Psoas muscle (tissue), 7 donors: ENCODE measurements at regions not wholly inside any gene's neighbourhood (a gene's known extent, or its start where the extent isn't known, plus 50 kb on each side); places are given as distances from the start of the nearest gene placed in this dataset.

ENCODE experiments used
- ATAC-seq, 4 donors: fragments of 200-7000 bp; cut with Tn5 transposase; one replicate each; pipeline ENCODE4 v1.9.1; 2020; ENCODE audit warnings: moderate library complexity in 3 of 4, mild to moderate bottlenecking in 2 of 4
- DNase-seq, 2 donors: peaks; one replicate each; pipeline ENCODE4 v3.0.0-alpha.2; 2020
- H3K27ac ChIP-seq: fragments of 200-600 bp; one replicate; pipeline ENCODE4 v1.8.0; 2022
- H3K27me3 ChIP-seq, 3 donors: fragments of 200-600 bp in 1 of 3; one replicate each; pipeline versions ENCODE4 v1.6.1 to v1.8.0; 2013 to 2022; ENCODE audit warnings: low read length in 2 of 3, mild to moderate bottlenecking in 2 of 3, moderate library complexity in 1 of 3; ENCODE audit not compliant: insufficient read depth in 3 of 3
- H3K36me3 ChIP-seq, 2 donors: fragments of 200-600 bp in 1 of 2; one replicate each; pipeline versions ENCODE4 v1.6.1 to v1.8.0; 2013 to 2022; ENCODE audit warnings: low read depth in 1 of 2, mild to moderate bottlenecking in 1 of 2, moderate library complexity in 1 of 2; ENCODE audit not compliant: insufficient read depth in 1 of 2
- H3K4me1 ChIP-seq: fragments of 200-600 bp; one replicate; pipeline ENCODE4 v1.8.0; 2022
- H3K4me3 ChIP-seq: fragments of 200-600 bp; one replicate; pipeline ENCODE4 v1.8.0; 2022; ENCODE audit warnings: mild to moderate bottlenecking
- H3K9me3 ChIP-seq: fragments of 200-600 bp; one replicate; pipeline ENCODE4 v1.8.0; 2022
- CTCF ChIP-seq: fragments of 200-600 bp; IDR thresholded peaks from one replicate; pipeline ENCODE4 v1.8.0; 2022; ENCODE audit warnings: antibody characterized with exemption
- WGBS, 3 donors: extraction: QIAGEN DNeasy Blood & Tissue Kit; methylation state at CpG; one replicate each; pipeline versions ENCODE4 v1.1.6 to v1.1.7; 2013; 5-methylcytosine and 5-hydroxymethylcytosine counted together
- intact Hi-C, 2 donors: fragments of 100-400 bp; cut with DNase I; formaldehyde crosslinking; loops; one replicate each; pipeline versions ENCODE4 v1.11.0 to v1.14.2; 2022
- donor health status: healthy with polysubstance abuse.
- donor health status: DM: no; HTN: no; CAD: no; lungs with moderate emphysema.
- donor health status: Bipolar disorder and iron deficiency.
- donor health status: healthy.
- donor health status: DM: yes; HTN: yes; CAD: no.
- donor health status: DM: no; HTN: no; CAD: no.
- donor health status: DM: yes; HTN: yes; CAD: no.

GRCh38 chr7:34330308-34330707, 327.7 kb upstream of the NPSR1 start:
- H3K27ac ChIP-seq = no peak overlapping the region
- 69 to 72% (median 69%) methylated on average over 3 of the region's 3 CpGs for WGBS, 3 donors

GRCh38 chr7:34331102-34331501, 326.9 kb upstream of the NPSR1 start:
- no peak for TF ChIP-seq CTCF
- Histone ChIP-seq H3K4me1 (no peaks in the 10 kb centered on the region), H3K9me3 (no peaks in the 10 kb centered on the region), H3K36me3 (no peaks in the 10 kb centered on the region), H3K27ac (no peak overlapping the region), H3K4me3 (no peak overlapping the region), H3K27me3 (peaks cover 0 to 3% (median 0%) of the 10 kb centered on the region in 3 donors)
- DNase-seq (no peak), ATAC-seq (no peak)
- intact Hi-C loops = no loop called here
- WGBS, 3 donors = 67 to 77% (median 74%) methylated on average over 2 of the region's 2 CpGs

More at GRCh38 chr7:34330308-34330707, 327.7 kb upstream of the NPSR1 start:
- H3K4me1 ChIP-seq = no peaks in the 10 kb centered on the region
- intact Hi-C loops = no loop called here
- ATAC-seq (no peak), DNase-seq (no peak)
- H3K9me3 ChIP-seq = no peaks in the 10 kb centered on the region
- H3K27me3 ChIP-seq = peaks cover 0 to 3% (median 0%) of the 10 kb centered on the region in 3 donors
- no peaks in the 10 kb centered on the region for H3K36me3 ChIP-seq
- no peak overlapping the region for H3K4me3 ChIP-seq
- no peak for TF ChIP-seq CTCF

GRCh38 chr7:34332006-34332405, 326.0 kb upstream of the NPSR1 start:
- intact Hi-C loops = no loop called here
- ATAC-seq = no peak
- Histone ChIP-seq H3K36me3 (no peaks in the 10 kb centered on the region), H3K27me3 (peaks cover 0 to 3% (median 0%) of the 10 kb centered on the region in 3 donors), H3K9me3 (no peaks in the 10 kb centered on the region), H3K4me1 (no peaks in the 10 kb centered on the region), H3K4me3 (no peak overlapping the region), H3K27ac (no peak overlapping the region)
- WGBS, 3 donors = 82 to 87% (median 87%) methylated on average over 4 of the region's 4 CpGs
- TF ChIP-seq CTCF = no peak
- DNase-seq = no peak

GRCh38 chr7:34333184-34333583, 324.8 kb upstream of the NPSR1 start:
- H3K36me3 ChIP-seq = no peaks in the 10 kb centered on the region
- DNase-seq = no peak
- no peak for TF ChIP-seq CTCF
- intact Hi-C loops = no loop called here
- 76 to 79% (median 77%) methylated on average over 2 of the region's 2 CpGs for WGBS, 3 donors
- no peak overlapping the region for H3K4me3 ChIP-seq
- H3K27ac ChIP-seq = no peak overlapping the region
- H3K9me3 ChIP-seq = no peaks in the 10 kb centered on the region
- no peaks in the 10 kb centered on the region for H3K4me1 ChIP-seq
- no peak for ATAC-seq
- H3K27me3 ChIP-seq = peaks cover 0 to 3% (median 0%) of the 10 kb centered on the region in 3 donors

- no peak for ATAC-seq
- Histone ChIP-seq H3K4me1 (no peaks in the 10 kb centered on the region), H3K27ac (no peak overlapping the region), H3K4me3 (no peak overlapping the region), H3K9me3 (no peaks in the 10 kb centered on the region), H3K36me3 (no peaks in the 10 kb centered on the region), H3K27me3 (no peaks in the 10 kb centered on the region)
- WGBS, 3 donors = 52 to 62% (median 57%) methylated on average over 4 of the region's 4 CpGs
- TF ChIP-seq CTCF = no peak
- no peak for DNase-seq
- intact Hi-C loops = no loop called here
Observed at GRCh38 chr7:34333925-34334324, 324.1 kb upstream of the NPSR1 start.
